GM10248 (cell line): ENCODE measurements at regions not wholly inside any gene's neighbourhood (a gene's known extent, or its start where the extent isn't known, plus 50 kb on each side); places are given as distances from the start of the nearest gene placed in this dataset.

Source experiments
- CTCF ChIA-PET: fragments of 300-600 bp; sonication (Branson Sonifier 250); formaldehyde crosslinking; extraction: SDS; loops from one replicate; lab custom pipeline; 2021; ENCODE audit warnings: antibody characterized with exemption; lab: Yijun Ruan, JAX
- POLR2A ChIA-PET: fragments of 350-650 bp; sonication (Branson Sonifier 250); formaldehyde crosslinking; extraction: SDS; loops from one replicate; lab custom pipeline; 2020; ENCODE audit warnings: antibody characterized with exemption; lab: Yijun Ruan, JAX
- DNase-seq: peaks from one replicate; pipeline ENCODE4 v3.0.0; 2012; ENCODE audit errors: extremely low spot score
- TF ChIP-seq, protein P1 (sequence below): IDR thresholded peaks from 2 replicates; pipeline ENCODE4 v1.5.1; 2012; ENCODE audit warnings: mild to moderate bottlenecking, low read depth; ENCODE audit errors: extremely low read depth, missing control alignments, control extremely low read depth

DNA sequence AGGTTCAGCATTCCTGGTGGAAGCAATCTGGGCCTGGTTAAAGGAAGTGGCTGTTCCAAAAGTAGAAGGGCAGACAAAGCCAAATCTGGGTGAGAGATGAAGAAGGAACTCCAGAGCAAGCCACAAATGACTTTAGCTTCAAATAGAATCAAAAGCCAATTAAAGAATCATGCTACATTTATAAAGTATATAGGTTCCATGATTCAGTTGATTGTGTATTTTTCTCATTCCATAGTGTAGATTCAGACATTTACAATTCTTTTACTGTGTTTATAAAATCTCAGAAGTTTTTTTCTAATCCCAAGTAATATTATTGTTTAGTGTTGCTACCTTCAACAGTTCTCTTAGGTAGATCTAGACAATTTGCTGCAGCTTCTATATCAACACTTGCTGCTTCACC lies 262.0 kb downstream of the PLK2 start:
- TF ChIP-seq, protein P1, sequence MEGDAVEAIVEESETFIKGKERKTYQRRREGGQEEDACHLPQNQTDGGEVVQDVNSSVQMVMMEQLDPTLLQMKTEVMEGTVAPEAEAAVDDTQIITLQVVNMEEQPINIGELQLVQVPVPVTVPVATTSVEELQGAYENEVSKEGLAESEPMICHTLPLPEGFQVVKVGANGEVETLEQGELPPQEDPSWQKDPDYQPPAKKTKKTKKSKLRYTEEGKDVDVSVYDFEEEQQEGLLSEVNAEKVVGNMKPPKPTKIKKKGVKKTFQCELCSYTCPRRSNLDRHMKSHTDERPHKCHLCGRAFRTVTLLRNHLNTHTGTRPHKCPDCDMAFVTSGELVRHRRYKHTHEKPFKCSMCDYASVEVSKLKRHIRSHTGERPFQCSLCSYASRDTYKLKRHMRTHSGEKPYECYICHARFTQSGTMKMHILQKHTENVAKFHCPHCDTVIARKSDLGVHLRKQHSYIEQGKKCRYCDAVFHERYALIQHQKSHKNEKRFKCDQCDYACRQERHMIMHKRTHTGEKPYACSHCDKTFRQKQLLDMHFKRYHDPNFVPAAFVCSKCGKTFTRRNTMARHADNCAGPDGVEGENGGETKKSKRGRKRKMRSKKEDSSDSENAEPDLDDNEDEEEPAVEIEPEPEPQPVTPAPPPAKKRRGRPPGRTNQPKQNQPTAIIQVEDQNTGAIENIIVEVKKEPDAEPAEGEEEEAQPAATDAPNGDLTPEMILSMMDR = no peak
- POLR2A ChIA-PET = no interaction called here
- DNase-seq = no peak
- CTCF ChIA-PET = interaction anchor here (2.0 kb wide), 1 partner anchor 12 kb away, joined by 5 read pairs; no protein-coding TSS in a partner anchor

DNA sequence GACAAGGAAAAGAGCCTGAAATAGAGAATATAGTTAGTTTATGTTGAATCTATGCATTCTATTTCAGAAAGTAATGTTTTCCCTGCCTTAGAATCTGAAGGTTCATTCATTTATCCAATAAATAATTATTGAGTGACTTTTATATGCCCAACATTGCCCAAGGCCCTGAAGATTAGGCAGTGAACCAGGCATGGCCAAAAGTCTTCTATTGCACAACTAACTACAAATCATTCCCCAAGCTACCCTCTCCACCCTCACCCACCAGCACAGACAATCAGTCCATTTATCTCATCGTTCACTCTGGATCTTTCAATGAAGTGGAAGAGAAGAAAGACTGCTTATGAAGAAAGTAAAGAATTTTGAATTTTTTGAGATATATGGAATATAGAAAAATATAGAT lies 268.4 kb downstream of the PLK2 start:
- POLR2A ChIA-PET = no interaction called here
- TF ChIP-seq, protein P1 = no peak
- CTCF ChIA-PET = no interaction called here
- DNase-seq = no peak

DNA sequence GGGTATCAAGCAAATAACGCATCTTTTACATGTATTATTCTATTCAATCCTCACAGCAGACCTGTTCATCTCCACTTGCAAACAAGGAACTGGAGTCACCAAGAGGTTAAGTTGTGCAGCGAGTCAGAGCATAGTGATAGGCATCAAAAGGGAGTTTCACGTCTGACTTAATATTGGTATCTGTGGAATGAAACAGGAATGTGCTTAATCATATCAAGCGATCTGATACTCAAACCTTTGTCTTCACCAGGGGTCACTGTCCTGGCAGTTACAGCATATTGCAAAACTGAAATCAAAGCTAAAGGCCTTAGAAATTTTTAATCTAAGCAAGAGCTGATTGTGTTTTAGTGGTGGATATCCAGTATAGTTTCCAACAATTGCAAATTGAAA lies 271.6 kb downstream of the PLK2 start:
- ChIA-PET POLR2A (no interaction called here), CTCF (no interaction called here)
- no peak for DNase-seq
- TF ChIP-seq, protein P1 = no peak

DNA sequence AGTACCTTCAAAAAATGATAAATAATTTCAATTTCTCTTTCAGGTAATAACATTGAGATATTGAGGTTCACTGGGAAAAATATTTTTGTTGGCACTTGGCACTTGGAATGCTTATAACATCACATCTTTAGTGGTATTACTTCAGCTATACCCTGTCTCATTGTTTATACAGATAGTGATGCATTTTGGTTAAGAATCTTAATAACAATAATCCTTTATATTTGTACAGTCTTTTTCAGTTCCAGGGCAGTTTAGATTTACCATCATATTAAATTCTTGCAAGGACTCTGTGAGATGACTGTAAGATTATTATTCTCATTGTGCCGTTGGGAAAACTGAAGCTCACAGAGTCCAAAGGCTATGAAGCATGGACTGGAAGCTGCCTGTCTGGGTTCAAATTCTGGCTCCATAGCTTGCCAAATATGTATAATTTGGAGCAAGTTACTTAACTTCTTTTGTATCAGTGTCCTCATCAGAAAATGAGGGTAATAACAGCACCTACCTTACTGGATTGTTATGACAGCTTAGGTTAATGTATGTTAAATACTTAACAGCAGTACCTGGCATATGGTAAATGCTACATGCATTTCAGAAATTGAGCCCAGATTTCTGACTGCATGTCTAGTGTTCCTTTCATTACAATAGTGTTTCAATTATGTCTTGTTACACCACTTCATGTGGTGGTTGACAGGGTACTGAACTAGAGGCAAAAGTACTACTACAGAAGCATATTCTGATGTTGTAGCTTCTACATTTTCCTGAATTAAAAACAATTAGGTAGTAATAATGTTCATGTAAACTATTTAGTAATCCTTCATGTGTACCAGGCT lies 272.2 kb downstream of the PLK2 start:
- no peak for DNase-seq
- TF ChIP-seq, protein P1 = no peak
- ChIA-PET POLR2A (no interaction called here), CTCF (interaction anchor here (0.8 to 0.9 kb wide), 2 partner anchors 9 to 86 kb away, joined by 3 read pairs; no protein-coding TSS in a partner anchor)

DNA sequence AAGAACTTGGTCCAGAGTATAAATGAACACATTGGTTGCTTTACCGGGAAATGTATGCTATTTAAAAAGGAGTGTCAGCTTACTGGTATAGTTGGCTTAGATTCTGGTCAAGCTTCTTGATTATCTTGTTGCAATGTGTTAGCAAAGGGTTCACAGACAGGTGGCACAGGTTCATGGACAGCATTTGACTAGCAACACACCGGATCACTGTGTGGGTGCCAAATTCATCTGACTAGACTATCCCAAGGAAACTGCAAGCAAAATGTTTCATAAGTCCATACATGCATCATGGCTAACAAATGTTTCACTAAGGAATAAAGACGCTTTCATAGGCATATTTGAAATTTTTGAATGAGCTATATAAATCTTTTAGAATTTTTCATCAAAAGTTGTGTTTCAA lies 274.1 kb downstream of the PLK2 start:
- POLR2A ChIA-PET = no interaction called here
- TF ChIP-seq, protein P1 = no peak
- DNase-seq = no peak
- CTCF ChIA-PET = no interaction called here

DNA sequence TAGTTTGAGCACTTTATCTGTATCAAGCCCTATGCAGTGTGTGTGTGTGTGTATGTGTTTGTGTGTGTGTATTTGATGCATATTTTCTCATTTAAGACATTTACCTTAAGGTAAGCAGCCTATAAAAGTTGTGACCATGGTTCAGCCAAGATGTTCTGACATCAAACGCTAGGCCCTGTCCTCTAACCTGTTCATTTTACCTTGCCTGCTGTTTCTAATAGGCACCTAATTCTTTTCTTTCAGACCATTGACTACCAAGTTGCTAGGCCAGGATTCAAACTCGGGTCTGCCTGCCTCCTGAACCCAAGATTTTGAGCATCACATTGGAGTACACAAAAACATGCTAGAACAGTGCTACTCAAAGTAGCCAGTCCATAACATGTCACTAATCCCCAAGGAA lies 274.5 kb downstream of the PLK2 start:
- POLR2A ChIA-PET = no interaction called here
- DNase-seq = no peak
- TF ChIP-seq, protein P1 = no peak
- CTCF ChIA-PET = no interaction called here
